ENCODE measurements at regions not wholly inside any gene's neighbourhood (a gene's known extent, or its start where the extent isn't known, plus 50 kb on each side); places are given as distances from the start of the nearest gene placed in this dataset.
"Not testable (repeated sequence)": the region's sequence is repeated elsewhere in the genome, so short reads cannot be mapped to it uniquely, and the experiment has no call there.

GRCh38 chr13:83730674-83731073 lies 151.6 kb downstream of the SLITRK1 start:
- DNase-seq (ENCODE audit: low read depth) = no peak

- no peak for DNase-seq (ENCODE audit: low read depth)
Measured at GRCh38 chr13:83722443-83722842, 159.8 kb downstream of the SLITRK1 start.

GRCh38 chr13:83716121-83716520 lies 166.2 kb downstream of the SLITRK1 start:
- DNase-seq (ENCODE audit: low read depth) = no peak

DNA sequence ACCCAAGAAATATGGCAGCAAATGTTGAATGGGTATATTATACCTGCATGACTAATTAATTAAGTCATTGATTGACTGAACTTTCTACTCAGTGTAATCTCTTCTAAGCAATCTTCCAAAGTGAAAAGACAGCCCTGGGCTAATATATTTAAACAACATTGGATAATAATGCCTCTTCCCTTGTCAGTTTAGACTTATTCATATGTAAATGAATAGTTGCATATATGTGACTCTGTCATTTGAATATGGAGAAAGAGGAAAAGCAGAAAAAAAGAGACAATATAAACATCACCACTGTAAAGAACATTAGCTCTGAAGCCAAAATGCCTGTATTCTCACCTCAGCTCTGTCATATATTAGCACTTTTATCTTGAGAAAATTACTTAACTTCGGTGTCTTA lies 168.0 kb downstream of the SLITRK1 start:
- DNase-seq (ENCODE audit: low read depth) = no peak

DNA sequence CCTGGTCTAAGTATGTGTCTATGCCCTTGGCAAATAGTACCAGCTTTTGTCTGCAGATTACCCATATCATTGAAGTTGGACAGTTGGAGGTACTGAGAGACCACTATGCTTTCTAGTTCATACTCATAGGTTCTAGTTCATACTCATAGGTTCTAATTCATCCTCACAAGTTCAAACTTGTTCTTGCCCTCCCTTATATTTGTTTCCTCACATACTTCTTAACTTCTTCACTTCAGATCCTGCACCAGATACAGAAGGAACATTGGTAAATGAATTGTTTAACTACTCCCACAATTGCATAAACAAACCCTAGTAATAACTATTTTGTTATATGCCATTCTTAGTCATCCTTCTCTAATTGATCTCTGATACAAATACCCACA lies 172.2 kb downstream of the SLITRK1 start:
- no peak for DNase-seq (ENCODE audit: low read depth)

- peak; percentile 7 for DNase-seq (ENCODE audit: low read depth)
Measured at GRCh38 chr13:83709426-83710132, 172.7 kb downstream of the SLITRK1 start.

- no peak for DNase-seq (ENCODE audit: low read depth)
Measured at GRCh38 chr13:83702021-83702420, 180.3 kb downstream of the SLITRK1 start.

GRCh38 chr13:83692800-83693199 lies 189.5 kb downstream of the SLITRK1 start:
- DNase-seq (ENCODE audit: low read depth) = no peak

DNA sequence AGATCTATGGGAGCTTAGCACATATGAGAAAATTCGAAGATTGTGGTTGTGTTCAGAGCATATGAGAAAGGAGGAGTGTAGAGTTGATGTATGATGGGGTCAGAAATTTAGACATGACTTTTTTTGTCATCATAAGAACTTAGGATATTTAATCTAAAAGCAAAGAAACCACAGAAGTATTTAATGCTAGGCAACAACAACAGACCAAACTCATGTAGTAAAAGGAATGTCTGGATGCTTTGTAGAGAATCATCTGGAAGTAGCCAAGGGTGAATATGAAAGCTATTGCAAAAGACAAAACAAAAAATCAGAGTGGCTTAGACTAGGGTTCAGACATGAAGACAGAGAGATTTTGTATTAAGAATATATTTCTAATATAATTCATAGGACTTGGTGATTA lies 190.3 kb downstream of the SLITRK1 start:
- no peak for DNase-seq (ENCODE audit: low read depth)

GRCh38 chr13:83681547-83681946 lies 200.7 kb downstream of the SLITRK1 start:
- DNase-seq (ENCODE audit: low read depth) = no peak

- no peak for DNase-seq (ENCODE audit: low read depth)
Measured at GRCh38 chr13:83677985-83678384, 204.3 kb downstream of the SLITRK1 start.

DNA sequence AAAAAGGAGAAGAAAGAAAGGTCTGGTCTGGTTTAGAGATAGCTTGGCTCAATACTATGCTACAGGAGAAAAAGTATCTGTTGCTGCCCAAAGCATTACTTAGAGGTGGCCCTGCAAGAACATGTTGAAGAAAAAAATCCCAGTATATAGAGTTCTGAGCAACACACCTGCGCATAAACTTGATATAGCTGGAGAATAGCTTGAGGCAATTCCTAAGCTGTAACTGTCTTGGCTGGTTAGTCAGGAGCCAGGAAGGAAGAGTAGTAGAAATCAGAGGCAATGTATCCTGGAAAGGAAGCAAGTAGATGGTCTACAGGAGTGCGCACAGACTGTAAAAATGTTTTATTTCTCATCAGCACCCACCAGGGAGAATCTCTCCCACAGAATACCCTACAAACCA lies 209.7 kb downstream of the SLITRK1 start:
- no peak for DNase-seq (ENCODE audit: low read depth)

DNA sequence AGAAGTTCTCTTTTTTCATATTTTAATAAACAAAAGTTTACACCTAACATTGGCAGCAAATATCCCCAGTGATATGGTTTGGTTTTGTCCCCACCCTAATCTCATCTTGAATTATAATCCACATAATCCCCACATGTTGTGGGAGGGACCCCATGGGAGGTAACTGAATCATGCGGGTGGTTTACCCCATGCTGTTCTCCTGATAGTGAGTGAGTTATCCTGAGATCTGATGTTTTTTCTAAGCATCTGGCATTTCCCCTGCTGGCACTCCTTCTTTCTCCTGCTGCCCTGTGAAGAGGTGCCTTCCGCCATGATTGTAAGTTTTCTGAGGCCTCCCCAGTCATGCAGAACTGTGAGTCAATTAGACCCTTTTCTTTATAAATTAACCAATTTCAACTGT lies 214.7 kb downstream of the SLITRK1 start:
- no peak for DNase-seq (ENCODE audit: low read depth)

DNA sequence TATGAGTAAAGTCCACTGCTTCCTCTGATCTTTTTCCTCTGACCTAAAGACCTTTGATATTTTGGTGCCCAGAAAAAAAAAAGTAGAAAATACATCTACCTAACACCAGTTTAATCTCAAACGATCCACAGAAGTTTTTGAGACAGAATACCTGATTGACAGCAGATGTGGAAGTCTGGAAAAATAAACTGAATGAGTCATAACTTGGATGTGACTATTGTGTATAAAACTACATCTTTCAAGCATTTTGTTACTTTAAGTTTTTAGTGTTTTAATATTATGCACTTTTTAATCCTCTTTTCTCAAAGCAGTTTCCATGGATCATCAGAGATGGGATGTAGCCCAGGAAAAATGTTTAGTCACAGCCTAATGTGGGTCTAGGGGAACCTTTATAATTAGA lies 216.1 kb downstream of the SLITRK1 start:
- peak; percentile 3 for DNase-seq (ENCODE audit: low read depth)

DNA sequence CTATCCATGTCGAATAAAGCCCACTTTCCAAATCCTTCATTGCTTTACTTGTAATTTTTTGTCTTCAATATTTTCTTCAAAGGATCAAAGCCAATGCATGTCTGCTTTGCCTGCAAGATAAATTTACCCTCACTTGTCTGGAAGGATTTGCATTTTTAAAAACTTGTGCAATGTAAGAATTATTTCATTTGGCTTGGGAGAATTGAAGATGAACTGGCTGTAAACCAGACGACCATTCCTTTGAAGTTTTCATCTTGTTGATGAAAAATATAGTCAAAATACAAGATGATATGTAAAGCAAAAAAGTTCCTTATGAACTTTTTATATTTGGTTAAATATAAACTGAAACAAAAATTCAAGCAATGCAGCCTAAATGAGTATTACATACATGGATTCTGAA lies 225.0 kb downstream of the SLITRK1 start:
- DNase-seq (ENCODE audit: low read depth) = no peak

DNA sequence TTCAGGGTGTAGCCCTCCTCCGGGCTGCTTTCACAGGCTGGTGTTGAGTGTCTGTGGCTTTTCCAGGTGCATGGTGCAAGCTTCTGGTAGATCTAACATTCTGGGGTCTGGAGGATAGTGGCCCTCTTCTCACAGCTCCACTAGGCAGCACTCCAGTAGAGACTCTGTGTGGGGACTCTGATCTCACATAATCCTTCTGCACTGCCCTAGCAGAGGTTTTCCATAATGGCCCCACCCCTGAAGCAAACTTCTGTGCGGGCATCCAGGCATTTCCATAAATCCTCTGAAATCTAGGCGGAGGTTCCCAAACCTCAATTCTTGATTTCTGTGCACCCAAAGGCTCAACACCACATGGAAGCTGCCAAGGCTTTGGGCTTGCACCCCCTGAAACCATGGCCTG lies 239.7 kb downstream of the SLITRK1 start:
- not testable (repeated sequence) for DNase-seq (ENCODE audit: low read depth)

DNA sequence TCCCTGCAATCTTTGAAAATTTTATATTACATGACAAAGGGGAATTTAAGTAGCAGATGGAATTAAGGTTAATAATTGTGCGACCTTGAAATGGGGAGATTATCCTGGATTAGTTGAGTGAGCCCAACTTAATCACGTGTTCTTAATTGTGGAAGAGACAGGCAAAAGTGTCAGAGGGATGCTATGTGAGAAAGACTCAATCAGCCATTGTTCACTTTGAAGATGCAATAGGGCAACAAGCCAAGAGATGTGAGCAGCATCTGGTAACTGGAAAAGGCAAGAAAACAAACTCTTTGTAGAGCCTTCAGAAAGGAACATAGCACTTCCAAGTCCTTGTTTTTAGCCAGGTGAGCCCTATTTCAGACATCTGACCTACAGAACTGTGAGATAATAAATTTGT lies 247.7 kb downstream of the SLITRK1 start:
- no peak for DNase-seq (ENCODE audit: low read depth)

DNA sequence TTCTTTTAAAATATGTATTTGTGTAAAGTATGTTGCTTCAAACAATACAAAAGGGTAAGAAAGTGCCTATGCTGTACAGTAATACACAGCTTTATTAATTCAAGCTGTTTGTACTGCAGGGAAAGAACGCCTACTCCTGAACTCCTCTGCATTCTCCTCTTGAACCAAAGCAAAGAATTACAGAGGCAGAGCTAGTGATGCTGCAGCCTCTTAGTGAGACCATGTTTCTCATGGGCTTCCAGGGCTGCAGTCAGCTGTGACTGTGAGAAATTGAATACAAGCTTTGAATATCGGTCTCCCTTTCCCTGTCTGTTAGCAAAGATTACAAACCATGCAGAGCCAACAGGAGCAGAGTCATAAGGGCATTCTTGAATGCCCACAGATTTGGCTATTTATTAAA lies 248.5 kb downstream of the SLITRK1 start:
- no peak for DNase-seq (ENCODE audit: low read depth)

DNA sequence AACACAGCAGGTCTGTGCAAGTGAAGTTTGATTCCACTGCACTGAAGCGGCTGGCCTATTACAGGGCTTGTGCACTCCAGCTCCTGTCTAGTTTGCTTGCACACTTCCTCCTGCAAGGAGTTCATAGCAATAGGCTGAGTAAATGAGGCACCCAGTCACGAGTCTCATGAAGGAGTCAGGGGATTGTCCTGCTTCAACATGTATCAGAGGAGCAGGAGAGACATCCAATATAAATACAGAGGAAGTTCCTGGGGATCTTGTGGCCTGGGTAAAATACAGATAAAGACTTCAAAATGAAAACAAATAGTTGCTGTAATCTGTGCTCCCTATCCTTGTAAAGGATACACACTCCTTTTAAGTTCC lies 259.9 kb downstream of the SLITRK1 start:
- peak; percentile 4 for DNase-seq (ENCODE audit: low read depth)

DNA sequence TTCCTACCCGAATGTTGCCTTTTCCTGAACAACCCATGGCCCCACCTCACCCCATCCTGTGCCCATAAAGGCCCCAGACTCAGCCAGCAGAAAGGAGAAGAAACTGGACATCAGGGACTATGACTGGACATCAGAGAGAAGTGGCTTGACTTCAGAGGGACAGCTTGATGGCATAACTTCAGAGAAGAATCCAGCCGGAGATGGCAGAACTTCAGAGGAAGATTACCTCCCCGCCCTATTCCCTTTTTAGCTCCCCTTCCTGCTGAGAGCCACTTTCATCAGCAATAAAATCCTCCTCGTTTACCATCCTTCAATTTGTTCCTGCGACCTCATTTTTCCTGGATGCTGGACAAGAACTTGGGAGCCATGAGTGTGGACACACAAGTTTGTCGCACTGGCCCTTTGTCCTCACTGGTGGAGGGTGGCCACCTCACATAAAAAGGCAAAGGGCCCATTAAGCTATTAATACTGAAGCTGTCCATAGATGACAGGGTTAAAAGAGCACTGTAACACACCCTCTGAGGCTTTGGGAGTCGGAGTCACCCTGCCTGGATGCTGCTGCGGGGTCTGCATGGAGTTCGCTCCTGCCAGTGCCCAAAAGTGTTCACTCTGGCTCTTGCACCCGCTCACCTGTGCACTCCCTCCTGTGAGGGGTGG lies 260.4 kb downstream of the SLITRK1 start:
- no peak for DNase-seq (ENCODE audit: low read depth)

GRCh38 chr13:83620530-83621220 lies 261.6 kb downstream of the SLITRK1 start:
- DNase-seq (ENCODE audit: low read depth) = peak; percentile 74

- DNase-seq (ENCODE audit: low read depth) = peak; percentile 61
Measured at GRCh38 chr13:83618966-83619365, 263.3 kb downstream of the SLITRK1 start.

DNA sequence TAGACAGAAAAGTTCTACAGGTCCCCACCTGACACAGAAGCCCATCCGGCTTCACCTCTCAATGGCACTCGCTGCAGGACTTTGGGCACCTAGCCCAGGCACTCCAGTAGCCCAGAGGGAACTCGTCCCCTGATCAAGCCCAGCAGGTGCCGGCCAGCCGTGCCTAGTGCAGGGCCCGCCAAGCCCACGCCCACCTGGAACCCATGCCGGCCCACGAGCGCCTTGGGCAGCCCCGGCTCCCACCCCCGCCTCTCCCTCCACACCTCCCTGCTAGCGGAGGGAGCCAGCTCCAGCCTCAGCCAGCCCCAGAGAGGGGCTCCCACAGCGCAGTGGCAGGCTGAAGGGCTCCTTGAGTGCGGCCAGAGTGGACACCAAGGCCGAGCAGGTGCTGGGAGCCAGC lies 268.8 kb downstream of the SLITRK1 start:
- no peak for DNase-seq (ENCODE audit: low read depth)

Measured in ELR (cell line).